GM18870 (cell line): ENCODE measurements at regions not wholly inside any gene's neighbourhood (a gene's known extent, or its start where the extent isn't known, plus 50 kb on each side); places are given as distances from the start of the nearest gene placed in this dataset.

ENCODE experiments used
- ATAC-seq: cut with Tn5 transposase; IDR thresholded peaks from one replicate; pipeline ENCODE4 v1.9.1; 2021; ENCODE audit warnings: moderate library complexity; ENCODE audit not compliant: unreplicated experiment

GRCh38 chr10:53749439-53749838, 976.9 kb upstream of the MBL2 start:
- ATAC-seq = no peak

DNA sequence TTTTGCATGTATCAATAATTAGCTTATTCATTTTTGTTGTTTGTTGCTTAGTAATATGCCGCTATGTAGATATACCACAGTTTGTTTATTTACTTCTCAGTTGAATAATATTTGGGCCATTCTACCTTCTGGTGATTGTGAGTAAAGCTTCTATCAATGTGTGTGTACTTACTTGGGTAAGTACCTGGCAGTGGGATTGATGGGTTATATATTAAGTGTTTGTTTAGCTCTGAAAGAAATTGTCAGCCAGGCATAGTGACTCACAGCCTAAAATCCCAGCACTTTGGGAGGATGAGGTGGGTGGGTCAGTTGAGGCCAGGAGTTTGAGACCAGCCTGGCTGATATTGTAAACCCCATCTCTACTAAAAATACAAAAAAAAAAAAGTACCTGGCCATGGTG, 975.7 kb upstream of the MBL2 start:
- no peak for ATAC-seq

GRCh38 chr10:53744746-53745145, 972.2 kb upstream of the MBL2 start:
- no peak for ATAC-seq

DNA sequence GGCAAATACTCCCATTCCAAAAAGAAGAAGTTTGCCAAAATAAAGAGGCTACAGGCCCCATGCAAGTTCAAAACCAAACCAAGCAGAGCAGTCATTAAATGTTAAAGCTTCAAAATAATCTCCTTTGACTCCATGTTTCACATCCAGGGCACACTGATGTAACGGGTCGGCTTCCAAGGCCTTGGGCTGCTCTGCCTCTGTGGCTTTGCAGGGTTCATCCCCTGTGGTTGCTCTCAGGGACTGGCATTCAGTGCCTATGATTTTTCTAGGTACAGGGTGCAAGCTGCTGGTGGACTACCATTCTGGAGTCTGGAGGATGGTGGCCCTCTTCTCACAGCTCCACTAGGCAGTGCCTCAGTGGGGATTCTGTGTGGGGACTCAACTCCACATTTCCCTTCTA, 971.6 kb upstream of the MBL2 start:
- ATAC-seq = no peak

- no peak for ATAC-seq
Measured at GRCh38 chr10:53737132-53737531, 964.5 kb upstream of the MBL2 start.

DNA sequence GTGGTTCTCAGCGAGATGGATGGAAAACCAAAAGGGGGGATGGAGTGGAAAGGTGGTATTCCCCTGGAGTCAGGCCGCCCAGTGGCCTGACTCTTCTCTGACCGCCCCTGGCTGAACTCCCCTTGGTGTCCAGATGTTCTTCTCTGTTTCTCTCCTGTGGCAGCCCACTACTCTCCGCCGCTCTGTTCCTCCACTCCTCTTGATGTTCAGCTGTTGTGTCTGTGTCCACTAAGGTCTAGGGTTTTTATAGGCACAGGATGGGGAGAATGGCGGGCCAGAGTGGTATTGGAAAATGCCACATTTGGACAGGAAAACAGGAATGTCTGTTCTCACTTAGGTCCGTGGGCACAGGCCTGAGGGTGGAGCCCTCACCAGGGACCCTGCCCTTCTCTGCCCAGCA, 954.3 kb upstream of the MBL2 start:
- ATAC-seq = no peak

DNA sequence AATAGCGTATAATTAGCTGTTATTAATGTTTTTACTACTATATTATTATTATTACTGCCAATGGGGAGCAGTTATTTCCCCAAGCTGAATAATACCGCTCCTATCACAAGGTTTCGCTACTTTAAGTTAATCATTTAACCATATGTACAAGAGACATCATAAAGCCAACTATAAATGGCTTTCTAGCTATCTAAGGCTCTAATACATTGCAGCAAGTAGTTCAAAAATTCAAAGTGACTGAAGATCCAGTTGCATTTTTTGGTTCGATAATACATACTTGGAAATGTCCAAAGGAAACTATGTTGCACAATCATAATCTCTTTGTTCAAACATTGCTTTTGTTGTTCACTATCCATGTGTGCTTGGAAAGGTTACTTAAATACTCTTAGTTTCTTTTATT, 952.0 kb upstream of the MBL2 start:
- ATAC-seq = no peak

GRCh38 chr10:53719658-53720057, 947.1 kb upstream of the MBL2 start:
- no peak for ATAC-seq

- no peak for ATAC-seq
Measured at GRCh38 chr10:53716156-53716555, 943.6 kb upstream of the MBL2 start.

- ATAC-seq = no peak
Measured at GRCh38 chr10:53713431-53713830, 940.8 kb upstream of the MBL2 start.

- ATAC-seq = no peak
Measured at GRCh38 chr10:53702489-53702888, 929.9 kb upstream of the MBL2 start.

DNA sequence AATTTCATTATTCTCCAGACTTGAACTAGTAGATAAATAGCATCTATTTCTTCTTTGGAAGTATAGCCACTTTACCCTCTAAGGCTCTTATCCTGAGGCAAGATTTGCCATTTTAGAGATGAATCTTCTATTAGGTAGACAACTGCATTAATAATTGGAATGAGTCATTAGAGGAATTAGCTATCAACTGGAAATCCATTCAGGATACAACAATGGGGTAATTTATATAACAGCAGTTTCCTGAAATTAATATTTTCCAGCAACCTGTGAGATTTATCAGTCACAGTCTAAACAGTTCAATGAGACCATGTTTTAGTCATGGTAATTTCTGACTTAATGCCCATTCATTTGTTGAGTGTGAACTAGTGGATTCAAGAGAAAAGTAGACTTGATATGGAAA, 928.6 kb upstream of the MBL2 start:
- ATAC-seq = no peak

DNA sequence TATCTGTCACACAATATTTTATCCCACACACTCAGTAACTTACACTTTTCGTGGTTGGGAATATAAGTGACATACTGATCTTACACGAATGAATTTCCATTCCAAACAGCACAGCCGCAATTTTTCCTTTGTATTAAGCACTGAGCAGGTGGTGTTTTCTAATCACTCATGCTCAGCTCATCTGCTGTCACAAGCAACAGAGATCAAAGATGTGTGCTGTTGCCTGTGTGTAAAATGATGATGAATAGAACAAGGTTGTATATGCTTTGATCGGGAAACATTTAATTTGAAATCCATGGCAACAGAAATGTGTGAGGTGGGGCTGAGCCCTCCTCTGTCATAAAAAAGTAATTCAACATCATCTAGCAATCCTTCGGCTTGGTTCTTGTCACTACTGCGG, 927.7 kb upstream of the MBL2 start:
- ATAC-seq = no peak

DNA sequence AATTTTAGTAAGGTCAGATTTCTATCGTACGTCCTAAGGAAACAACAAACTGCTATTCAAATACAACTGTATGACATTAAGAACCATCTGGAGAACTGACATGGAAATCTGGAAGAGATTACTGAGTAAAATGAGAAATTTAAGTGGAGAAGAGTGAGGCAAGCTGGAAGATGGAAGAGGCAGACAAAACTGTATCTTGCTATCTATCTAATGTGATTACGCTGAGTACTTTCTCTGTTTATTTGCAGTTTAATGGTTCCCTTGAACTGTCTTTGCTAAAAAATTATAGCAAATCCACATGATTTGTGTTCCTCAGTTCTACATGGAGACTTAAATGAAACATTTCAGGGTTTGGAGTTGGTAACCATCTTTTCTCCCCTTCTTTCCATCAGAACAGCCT, 927.1 kb upstream of the MBL2 start:
- no peak for ATAC-seq

DNA sequence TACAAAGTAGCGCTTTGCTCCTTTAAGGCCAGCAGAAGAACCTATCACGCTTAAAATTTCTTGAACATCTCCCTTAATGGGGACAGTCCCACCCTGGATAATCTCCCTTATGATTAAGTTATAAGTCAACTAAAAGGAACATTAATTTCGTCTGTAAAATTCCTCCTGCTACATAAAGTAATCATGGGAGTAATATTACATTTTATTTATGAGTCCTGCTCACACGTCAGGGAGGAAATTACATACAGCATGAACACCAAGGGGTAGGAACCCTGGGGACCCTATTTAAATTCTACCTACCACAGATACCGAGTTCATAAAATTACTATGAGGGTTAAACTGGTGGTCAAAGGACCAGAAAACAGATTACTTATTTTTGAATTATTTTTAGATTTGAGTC, 926.6 kb upstream of the MBL2 start:
- no peak for ATAC-seq

GRCh38 chr10:53697038-53697437, 924.5 kb upstream of the MBL2 start:
- ATAC-seq = no peak

DNA sequence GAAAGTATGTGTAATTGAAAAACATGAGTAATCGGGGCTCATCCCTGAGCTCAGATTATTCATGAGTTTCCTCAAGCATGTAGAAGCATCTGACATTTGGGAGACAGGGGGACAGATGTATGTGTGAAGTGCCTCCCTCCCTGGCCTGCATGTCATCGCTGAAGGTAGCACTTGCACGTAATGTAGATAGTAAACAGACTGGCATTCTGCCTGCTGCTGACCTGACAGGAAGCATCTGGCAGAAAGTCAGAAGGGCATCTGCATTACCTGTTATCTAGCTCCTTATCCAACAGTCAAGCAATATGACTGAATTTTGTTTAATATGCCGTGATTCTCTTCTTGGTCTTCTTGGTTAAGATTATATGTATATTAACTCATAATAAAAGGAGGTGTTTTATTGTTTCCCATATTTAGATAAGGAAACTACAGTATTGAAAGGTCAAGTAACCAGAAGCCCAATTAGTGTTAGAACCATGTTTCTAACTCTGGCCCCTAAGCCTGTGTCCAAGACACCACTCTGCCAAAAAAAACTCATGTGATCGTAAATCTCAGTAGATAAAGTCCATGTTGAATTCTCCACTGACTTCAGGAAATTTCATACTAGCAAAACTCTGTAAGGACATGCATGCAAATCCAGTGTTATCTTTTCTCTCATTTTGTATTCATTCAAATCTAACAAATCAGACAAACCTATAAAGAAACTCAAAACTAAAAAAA, 918.1 kb upstream of the MBL2 start:
- ATAC-seq = no peak

DNA sequence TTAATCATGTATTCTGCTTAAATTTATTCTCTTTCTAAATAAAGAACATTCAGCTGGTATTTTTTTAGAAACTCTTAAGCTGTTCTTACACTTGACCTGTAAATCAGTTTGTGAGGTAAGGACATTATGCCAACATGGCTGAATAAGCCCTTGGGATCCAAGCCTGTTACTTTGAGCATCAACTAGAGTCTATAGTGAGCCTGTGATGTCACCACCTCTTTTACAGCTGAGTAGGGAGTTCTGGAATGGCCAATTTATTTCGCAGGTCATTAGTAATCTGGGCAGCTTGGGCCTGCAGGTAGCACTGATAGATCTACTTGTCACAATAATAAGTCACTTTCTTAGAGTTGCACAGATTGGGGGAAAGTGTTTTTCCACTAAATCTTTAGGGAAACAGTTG, 915.2 kb upstream of the MBL2 start:
- no peak for ATAC-seq

- no peak for ATAC-seq
Measured at GRCh38 chr10:53682885-53683284, 910.3 kb upstream of the MBL2 start.

DNA sequence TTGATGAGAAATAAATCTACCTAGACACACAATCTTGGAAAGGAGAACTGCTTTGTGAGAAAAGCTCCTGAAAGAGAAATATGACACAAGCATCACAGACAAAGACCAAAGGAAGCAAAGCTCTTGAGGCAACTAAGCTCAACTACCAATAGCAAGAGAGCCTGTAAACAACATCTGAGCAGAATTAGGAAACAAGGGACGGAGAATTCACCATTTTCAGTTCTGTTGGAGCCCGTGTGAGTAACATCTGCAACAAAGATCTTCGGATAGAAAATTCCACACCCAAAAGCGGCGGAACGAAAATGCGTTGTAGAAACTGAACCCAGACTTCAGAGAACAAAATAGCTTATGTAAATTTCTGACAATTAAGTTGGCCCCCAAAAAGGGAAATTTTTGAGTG, 909.9 kb upstream of the MBL2 start:
- no peak for ATAC-seq

- no peak for ATAC-seq
Measured at GRCh38 chr10:53679666-53680065, 907.1 kb upstream of the MBL2 start.

DNA sequence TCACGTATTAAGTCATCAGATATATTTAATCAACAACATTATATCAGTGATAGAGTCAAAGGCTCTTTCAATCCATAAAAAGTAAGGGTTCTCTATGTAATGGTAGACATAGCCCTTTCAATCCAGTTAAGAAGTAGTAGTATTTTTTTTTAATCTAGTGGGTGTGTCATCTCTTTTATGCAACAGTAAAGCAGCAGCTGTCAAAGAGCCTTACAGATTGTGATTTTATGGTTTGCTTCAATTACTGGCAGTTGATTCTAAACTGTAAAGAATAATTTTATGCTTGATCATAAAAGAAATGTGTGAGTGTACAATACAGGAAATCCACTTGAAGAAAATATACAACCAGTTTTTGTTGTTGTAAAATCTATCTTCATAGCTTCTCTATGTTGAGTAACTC, 902.6 kb upstream of the MBL2 start:
- ATAC-seq = no peak

DNA sequence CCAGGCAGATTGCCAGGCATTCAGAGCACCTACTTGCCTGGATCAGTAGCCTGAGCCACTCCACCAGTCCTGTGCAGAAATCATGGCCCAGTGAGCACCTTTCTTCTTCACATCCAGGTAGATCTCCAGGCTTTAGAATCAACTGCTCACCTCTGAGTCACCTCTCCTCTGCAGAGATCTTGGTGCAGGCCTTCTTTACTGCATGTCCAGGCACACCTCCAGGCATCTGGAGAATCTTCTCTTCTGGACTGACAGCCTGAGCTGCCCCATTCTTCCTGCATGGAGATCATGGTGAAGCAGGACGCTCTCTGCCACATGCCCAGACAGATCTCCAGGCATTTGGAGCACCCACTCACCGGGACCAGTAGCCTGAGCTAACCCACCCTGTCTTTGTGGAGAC, 894.5 kb upstream of the MBL2 start:
- ATAC-seq = no peak
